GM21723 (cell line): ENCODE measurements at regions not wholly inside any gene's neighbourhood (a gene's known extent, or its start where the extent isn't known, plus 50 kb on each side); places are given as distances from the start of the nearest gene placed in this dataset.
"Not testable (repeated sequence)": the region's sequence is repeated elsewhere in the genome, so short reads cannot be mapped to it uniquely, and the experiment has no call there.

Source experiments
- ATAC-seq: cut with Tn5 transposase; IDR thresholded peaks from one replicate; pipeline ENCODE4 v1.9.1; 2021; ENCODE audit warnings: mild to moderate bottlenecking, moderate library complexity; ENCODE audit not compliant: unreplicated experiment

DNA sequence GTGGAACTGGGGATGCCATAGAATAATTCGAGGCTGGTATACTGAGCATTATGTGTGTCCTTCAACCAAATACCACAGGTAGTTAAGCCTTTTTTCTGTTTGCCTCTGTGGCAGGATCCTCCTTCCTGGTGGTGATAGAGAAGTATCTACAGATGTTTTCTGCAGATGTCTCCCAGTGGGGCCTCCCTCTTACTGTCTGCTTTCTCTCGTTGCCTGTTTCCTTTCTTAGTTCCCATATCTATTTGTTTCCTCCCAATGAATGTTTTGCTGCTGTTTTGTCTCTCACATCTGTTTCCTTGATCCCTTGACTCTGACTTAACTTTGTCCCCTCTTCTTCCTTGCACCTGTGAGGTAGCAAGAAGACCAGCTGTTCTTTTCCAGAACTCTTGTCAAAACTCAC, 130.9 kb upstream of the NUDT12 start:
- no peak for ATAC-seq

GRCh38 chr5:103690676-103691075, 128.1 kb upstream of the NUDT12 start:
- no peak for ATAC-seq

- no peak for ATAC-seq
Observed at GRCh38 chr5:103679873-103680272, 117.3 kb upstream of the NUDT12 start.

GRCh38 chr5:103676198-103676597, 113.6 kb upstream of the NUDT12 start:
- ATAC-seq: not testable (repeated sequence)

GRCh38 chr5:103674739-103675138, 112.2 kb upstream of the NUDT12 start:
- no peak for ATAC-seq

- ATAC-seq: no peak
Observed at GRCh38 chr5:103674251-103674650, 111.7 kb upstream of the NUDT12 start.

- ATAC-seq: no peak
Observed at GRCh38 chr5:103669615-103670014, 107.0 kb upstream of the NUDT12 start.

GRCh38 chr5:103668281-103668680, 105.7 kb upstream of the NUDT12 start:
- no peak for ATAC-seq

DNA sequence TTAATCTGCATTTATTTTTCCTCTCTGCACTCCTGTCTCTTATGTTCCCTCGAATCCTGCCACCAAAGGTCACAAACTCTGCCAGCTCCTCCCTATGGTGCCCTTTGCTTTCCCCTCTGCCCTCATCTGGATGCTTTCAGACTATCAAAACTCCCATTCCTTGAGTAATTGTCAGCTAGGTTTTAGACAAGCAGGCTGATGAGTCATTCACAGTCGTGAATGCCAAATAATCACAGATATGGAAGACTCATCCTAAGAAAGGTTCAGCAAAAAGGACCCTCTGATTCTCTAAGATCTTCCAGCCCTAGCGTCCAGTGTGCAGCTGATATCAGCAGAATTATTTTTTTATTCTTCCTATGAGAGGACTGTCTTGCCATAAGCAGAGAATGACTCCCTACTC, 104.5 kb upstream of the NUDT12 start:
- no peak for ATAC-seq

DNA sequence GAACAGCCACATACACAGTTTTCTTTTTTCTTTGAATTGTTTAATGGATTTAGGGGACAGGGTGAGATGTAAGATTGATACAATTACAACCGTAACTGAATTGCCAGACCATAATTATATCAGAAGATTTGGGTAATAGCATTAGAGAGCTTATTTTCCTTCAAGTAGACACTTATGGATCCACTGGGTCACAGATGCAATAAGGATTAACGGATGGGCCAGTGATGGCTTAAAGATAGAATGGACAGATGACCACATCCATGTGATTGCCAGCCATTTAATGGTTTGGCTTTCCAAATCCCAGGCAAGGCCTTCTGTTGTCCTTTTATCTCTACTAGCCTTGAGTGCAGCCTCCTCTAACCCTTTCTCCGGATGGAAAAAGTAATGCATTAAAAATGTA, 94.7 kb upstream of the NUDT12 start:
- ATAC-seq: no peak

- no peak for ATAC-seq
Observed at GRCh38 chr5:103648086-103648485, 85.5 kb upstream of the NUDT12 start.

DNA sequence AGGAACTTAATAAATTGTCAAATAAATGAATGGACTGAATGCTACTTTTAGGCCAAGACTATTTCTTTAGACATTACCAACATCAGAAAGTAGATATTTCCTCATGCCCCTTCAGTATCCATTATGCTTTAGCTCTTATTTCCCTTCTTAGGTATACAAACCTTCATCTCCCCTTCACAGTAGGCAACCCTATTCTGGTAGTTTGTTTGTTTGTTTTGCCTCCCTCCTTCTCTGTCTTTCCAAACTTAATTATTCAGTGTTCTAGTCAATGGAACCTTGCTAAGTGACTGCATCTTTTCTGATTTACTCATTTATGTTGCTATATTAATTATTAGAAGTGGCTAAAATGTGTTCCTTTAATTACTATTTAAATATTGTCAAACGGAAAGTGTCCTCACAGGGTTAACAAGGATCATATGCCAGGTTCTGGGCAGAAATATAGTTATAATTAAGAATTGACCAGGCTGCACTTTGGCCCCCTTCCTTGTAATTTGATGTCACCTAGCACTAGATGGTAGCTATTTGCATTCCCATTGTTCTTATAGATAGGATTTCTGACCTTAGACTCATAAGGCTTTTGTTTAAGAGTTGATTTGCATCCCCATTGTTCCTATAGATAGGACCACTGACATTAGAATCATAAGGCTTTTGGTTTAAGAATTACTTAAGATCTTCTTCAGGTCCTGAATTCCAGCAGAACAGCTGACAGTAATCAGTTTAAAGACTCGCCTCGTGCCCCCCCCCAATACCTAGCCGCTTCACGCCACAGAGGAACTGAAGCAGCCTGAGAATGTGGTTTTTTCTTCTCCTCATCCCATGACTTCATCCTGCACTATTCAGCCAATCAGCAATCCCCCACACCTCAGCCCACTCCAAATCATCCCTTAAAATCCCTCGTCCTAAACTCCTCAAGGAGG, 84.4 kb upstream of the NUDT12 start:
- no peak for ATAC-seq

DNA sequence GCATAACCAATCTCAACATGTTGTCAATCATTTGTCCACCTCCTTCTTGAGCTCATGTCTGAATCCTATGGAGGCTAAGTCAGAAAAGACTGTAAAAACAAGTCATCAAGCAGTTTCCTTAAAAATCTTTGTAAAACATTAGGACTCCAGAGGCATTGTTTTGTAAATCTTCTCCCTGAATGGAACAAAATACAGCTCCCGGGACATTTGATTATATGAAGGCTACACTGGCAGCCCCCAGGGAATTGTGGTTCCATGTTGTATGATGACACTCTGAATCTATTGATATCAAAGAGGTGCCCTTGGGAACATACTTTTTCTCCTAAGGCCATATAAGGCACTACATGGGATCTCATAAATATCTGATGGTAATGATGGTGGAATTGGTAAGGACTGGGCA, 83.2 kb upstream of the NUDT12 start:
- ATAC-seq: no peak

DNA sequence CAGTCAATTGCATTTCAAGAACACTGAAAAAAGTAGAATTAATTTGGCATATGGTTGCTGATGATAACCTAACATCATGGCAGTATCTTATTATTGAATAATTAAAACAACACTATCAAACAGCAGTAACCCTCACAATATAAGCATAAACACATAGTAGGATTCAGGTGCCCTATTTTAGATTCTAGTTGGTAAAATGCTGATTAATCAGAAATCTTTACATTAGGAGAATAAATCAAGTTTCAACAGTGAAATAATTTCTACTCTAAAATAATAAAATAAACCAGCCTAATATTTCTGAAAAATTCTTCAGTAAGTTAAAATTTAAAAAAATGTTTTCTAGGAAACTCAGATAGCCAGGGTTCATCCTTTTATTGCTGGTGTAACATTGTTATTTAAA, 76.4 kb upstream of the NUDT12 start:
- ATAC-seq: no peak

- ATAC-seq: no peak
Observed at GRCh38 chr5:103624675-103625074, 62.1 kb upstream of the NUDT12 start.

GRCh38 chr5:103624035-103624480, 61.5 kb upstream of the NUDT12 start:
- no peak for ATAC-seq

DNA sequence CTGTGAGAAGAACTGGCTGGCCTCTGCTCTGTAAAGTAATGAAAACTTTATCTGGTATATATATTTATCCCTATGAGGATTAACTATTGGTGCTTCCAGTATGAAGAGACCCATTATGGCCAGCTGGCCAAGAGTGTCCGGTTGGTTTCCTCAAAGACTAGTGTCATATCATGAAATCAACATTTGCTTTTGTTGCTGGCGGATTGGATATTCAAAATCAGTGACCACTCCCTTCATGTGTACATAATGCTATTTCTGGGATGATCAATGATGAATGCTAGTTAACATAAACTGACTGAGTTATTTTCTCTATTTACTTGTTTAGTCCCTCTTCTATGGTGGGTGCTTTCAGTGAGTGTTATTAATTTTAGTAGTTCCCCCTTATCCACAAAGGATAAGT, 60.8 kb upstream of the NUDT12 start:
- ATAC-seq: no peak

- ATAC-seq: no peak
Observed at GRCh38 chr5:103621548-103621930, 59.0 kb upstream of the NUDT12 start.

- ATAC-seq: no peak
Observed at GRCh38 chr5:103620851-103621547, 58.4 kb upstream of the NUDT12 start.

DNA sequence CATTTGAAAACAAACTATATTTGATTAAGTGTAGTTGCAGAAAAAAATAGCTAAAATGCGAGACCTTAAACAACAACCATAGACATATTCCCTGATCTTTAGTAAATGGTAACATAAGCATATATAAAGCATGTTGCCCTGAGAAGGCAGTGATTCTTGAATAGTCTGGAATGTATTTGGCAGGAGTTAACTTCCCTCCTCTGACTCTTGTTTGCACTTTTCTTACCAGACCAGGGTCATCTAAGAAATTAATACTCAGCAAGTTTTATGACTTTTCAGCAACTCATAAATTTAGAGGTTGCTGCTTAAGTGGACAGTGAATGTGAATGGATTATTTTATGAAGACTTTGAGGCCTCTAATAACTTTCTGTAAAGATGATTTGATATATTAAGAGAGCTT, 55.3 kb upstream of the NUDT12 start:
- no peak for ATAC-seq

- no peak for ATAC-seq
Observed at GRCh38 chr5:103617090-103617489, 54.5 kb upstream of the NUDT12 start.

DNA sequence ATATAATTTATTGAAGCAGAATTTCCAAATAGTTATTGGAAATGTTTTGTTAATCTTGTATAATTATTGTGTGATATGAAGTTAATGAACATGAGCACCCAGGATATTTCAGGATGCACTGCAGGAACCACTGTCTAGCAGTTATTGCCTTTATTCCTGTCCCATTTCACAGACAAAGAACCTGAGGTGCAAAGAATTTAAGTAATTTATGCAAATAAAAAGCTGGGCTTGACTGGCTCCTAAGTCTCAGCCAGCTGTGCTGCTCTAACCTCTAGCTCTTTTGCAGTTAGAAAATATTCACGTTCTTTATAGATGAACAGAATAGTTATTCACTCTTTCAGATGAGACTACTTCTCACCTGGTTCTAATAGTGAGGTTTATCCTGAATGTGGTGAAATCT, 50.0 kb upstream of the NUDT12 start:
- no peak for ATAC-seq
